Endothelial cell (in vitro differentiated cells): ENCODE measurements at regions not wholly inside any gene's neighbourhood (a gene's known extent, or its start where the extent isn't known, plus 50 kb on each side); places are given as distances from the start of the nearest gene placed in this dataset.

Source experiments
- DNase-seq: peaks from one replicate; pipeline ENCODE4 v3.0.0; 2021; ENCODE audit warnings: low spot score
- H3K27ac Mint-ChIP-seq: one replicate; pipeline ENCODE4 v1.8.0; 2021; ENCODE audit warnings: mixed read lengths, inconsistent platforms; ENCODE audit not compliant: unreplicated experiment
- H3K27me3 Mint-ChIP-seq: one replicate; pipeline ENCODE4 v1.8.0; 2021; ENCODE audit warnings: mild to moderate bottlenecking, moderate library complexity, mixed read lengths, inconsistent platforms; ENCODE audit not compliant: unreplicated experiment
- H3K36me3 Mint-ChIP-seq: one replicate; pipeline ENCODE4 v1.8.0; 2021; ENCODE audit warnings: mild to moderate bottlenecking, low read depth, mixed read lengths, inconsistent platforms; ENCODE audit not compliant: unreplicated experiment
- H3K4me1 Mint-ChIP-seq: one replicate; pipeline ENCODE4 v1.8.0; 2021; ENCODE audit warnings: mild to moderate bottlenecking, mixed read lengths, inconsistent platforms; ENCODE audit not compliant: unreplicated experiment
- H3K4me3 Mint-ChIP-seq: one replicate; pipeline ENCODE4 v1.8.0; 2021; ENCODE audit warnings: mild to moderate bottlenecking, mixed read lengths, inconsistent platforms; ENCODE audit not compliant: unreplicated experiment
- H3K9me3 Mint-ChIP-seq: one replicate; pipeline ENCODE4 v1.8.0; 2021; ENCODE audit warnings: mixed read lengths, inconsistent platforms; ENCODE audit not compliant: unreplicated experiment
- TF ChIP-seq, protein P1 (sequence below): fragments of 200-600 bp; sonication (generic); IDR thresholded peaks from one replicate; pipeline ENCODE4 v1.5.0; 2021; ENCODE audit warnings: antibody characterized with exemption; ENCODE audit not compliant: unreplicated experiment

- no peak for DNase-seq
- TF ChIP-seq, protein P1, sequence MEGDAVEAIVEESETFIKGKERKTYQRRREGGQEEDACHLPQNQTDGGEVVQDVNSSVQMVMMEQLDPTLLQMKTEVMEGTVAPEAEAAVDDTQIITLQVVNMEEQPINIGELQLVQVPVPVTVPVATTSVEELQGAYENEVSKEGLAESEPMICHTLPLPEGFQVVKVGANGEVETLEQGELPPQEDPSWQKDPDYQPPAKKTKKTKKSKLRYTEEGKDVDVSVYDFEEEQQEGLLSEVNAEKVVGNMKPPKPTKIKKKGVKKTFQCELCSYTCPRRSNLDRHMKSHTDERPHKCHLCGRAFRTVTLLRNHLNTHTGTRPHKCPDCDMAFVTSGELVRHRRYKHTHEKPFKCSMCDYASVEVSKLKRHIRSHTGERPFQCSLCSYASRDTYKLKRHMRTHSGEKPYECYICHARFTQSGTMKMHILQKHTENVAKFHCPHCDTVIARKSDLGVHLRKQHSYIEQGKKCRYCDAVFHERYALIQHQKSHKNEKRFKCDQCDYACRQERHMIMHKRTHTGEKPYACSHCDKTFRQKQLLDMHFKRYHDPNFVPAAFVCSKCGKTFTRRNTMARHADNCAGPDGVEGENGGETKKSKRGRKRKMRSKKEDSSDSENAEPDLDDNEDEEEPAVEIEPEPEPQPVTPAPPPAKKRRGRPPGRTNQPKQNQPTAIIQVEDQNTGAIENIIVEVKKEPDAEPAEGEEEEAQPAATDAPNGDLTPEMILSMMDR: no peak
- Mint-ChIP-seq H3K27me3 (peaks cover 1% of the 10 kb centered on the region), H3K9me3 (no peaks in the 10 kb centered on the region), H3K36me3 (no peaks in the 10 kb centered on the region), H3K4me3 (no peak overlapping the region), H3K27ac (no peak overlapping the region), H3K4me1 (peaks cover 9% of the 10 kb centered on the region)
Measured at GRCh38 chr18:55092166-55092565, 132.9 kb upstream of the CCDC68 start.

- Mint-ChIP-seq H3K4me1 (peaks cover 3% of the 10 kb centered on the region), H3K36me3 (no peaks in the 10 kb centered on the region), H3K9me3 (no peaks in the 10 kb centered on the region), H3K4me3 (no peak overlapping the region), H3K27ac (no peak overlapping the region), H3K27me3 (peaks cover 5% of the 10 kb centered on the region)
- no peak for DNase-seq
- TF ChIP-seq, protein P1: no peak
Measured at GRCh38 chr18:55090564-55091188, 131.4 kb upstream of the CCDC68 start.

- no peaks in the 10 kb centered on the region for H3K36me3 Mint-ChIP-seq
- DNase-seq: no peak
- no peak overlapping the region for H3K4me3 Mint-ChIP-seq
- H3K27me3 Mint-ChIP-seq: peaks cover 5% of the 10 kb centered on the region
- peaks cover 3% of the 10 kb centered on the region for H3K4me1 Mint-ChIP-seq
- TF ChIP-seq, protein P1: no peak
- H3K27ac Mint-ChIP-seq: no peak overlapping the region
- no peaks in the 10 kb centered on the region for H3K9me3 Mint-ChIP-seq
Measured at GRCh38 chr18:55089610-55090009, 130.3 kb upstream of the CCDC68 start.

GRCh38 chr18:55088561-55088960, 129.3 kb upstream of the CCDC68 start:
- no peaks in the 10 kb centered on the region for H3K9me3 Mint-ChIP-seq
- H3K27ac Mint-ChIP-seq: no peak overlapping the region
- peaks cover under 1% of the 10 kb centered on the region for H3K4me1 Mint-ChIP-seq
- H3K4me3 Mint-ChIP-seq: no peak overlapping the region
- TF ChIP-seq, protein P1: no peak
- peaks cover 5% of the 10 kb centered on the region for H3K27me3 Mint-ChIP-seq
- no peak for DNase-seq
- no peaks in the 10 kb centered on the region for H3K36me3 Mint-ChIP-seq

GRCh38 chr18:55088000-55088401, 128.7 kb upstream of the CCDC68 start:
- H3K4me1 Mint-ChIP-seq: no peaks in the 10 kb centered on the region

More at GRCh38 chr18:55088000-55088401, 128.7 kb upstream of the CCDC68 start:
- no peak for DNase-seq
- H3K36me3 Mint-ChIP-seq: no peaks in the 10 kb centered on the region
- H3K27me3 Mint-ChIP-seq: peaks cover 5% of the 10 kb centered on the region
- TF ChIP-seq, protein P1: no peak
- H3K9me3 Mint-ChIP-seq: no peaks in the 10 kb centered on the region
- no peak overlapping the region for H3K27ac Mint-ChIP-seq
- no peak overlapping the region for H3K4me3 Mint-ChIP-seq
